Nephron progenitor cell (in vitro differentiated cells): ENCODE measurements at regions not wholly inside any gene's neighbourhood (a gene's known extent, or its start where the extent isn't known, plus 50 kb on each side); places are given as distances from the start of the nearest gene placed in this dataset.

ENCODE experiments used
- DNase-seq: peaks from one replicate; pipeline ENCODE4 v3.0.0; 2021
- H3K27ac Mint-ChIP-seq: 2 replicates; pipeline ENCODE4 v1.8.0; 2021; ENCODE audit warnings: mild to moderate bottlenecking, moderate library complexity, mixed read lengths
- H3K27me3 Mint-ChIP-seq: 2 replicates; pipeline ENCODE4 v1.8.0; 2021; ENCODE audit warnings: mild to moderate bottlenecking, low read depth, mixed read lengths; ENCODE audit not compliant: poor library complexity
- H3K36me3 Mint-ChIP-seq: 2 replicates; pipeline ENCODE4 v1.8.0; 2021; ENCODE audit warnings: low read depth, mixed read lengths
- H3K4me1 Mint-ChIP-seq: 2 replicates; pipeline ENCODE4 v1.8.0; 2021; ENCODE audit warnings: mixed read lengths
- H3K4me3 Mint-ChIP-seq: 2 replicates; pipeline ENCODE4 v1.8.0; 2021; ENCODE audit warnings: mild to moderate bottlenecking, moderate library complexity, mixed read lengths
- H3K9me3 Mint-ChIP-seq: 2 replicates; pipeline ENCODE4 v1.8.0; 2021; ENCODE audit warnings: mild to moderate bottlenecking, moderate library complexity, mixed read lengths
- TF ChIP-seq, protein P1 (sequence below): fragments of 200-600 bp; sonication (generic); IDR thresholded peaks from 2 replicates; pipeline ENCODE4 v1.5.0; 2021; ENCODE audit warnings: antibody characterized with exemption

DNA sequence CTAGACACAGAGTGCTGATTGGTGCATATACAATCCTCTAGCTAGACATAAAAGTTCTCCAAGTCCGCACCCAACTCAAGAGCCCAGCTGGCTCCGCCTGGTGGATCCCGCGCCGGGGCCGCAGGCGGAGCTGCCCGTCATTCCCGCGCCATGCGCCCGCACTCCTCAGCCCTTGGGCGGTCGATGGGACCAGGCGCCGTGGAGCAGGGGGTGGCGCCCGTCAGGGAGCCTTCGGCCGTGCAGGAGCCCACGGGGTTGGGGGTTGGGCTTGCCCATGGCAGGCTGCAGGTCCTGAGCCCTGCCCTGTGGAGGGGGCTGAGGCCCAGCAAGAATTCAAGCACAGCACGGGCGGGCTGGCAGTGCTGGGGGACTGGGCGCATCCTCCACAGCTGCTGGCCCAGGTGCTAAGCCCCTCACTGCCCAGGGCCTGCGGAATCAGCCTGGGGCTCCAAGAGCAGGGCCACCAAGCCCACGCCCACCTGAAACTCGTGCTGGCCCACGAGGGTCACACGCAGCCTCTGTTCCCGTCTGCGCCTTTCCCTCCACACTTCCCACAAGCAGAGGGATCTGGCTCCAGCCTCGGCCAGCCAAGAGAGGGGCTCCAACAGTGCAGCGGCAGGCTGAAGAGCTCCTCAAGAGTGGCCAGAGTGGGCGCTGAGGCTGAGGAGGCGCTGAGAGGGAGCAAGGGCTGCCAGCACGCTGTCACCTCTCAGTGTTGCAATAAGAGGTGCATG is 604.2 kb upstream of the POM121L12 start:
- Mint-ChIP-seq H3K9me3 (peaks cover 7% of the 10 kb centered on the region), H3K36me3 (no peaks in the 10 kb centered on the region), H3K4me1 (no peaks in the 10 kb centered on the region), H3K27me3 (no peaks in the 10 kb centered on the region), H3K4me3 (no peak overlapping the region), H3K27ac (no peak overlapping the region)
- no peak for DNase-seq
- TF ChIP-seq, protein P1, sequence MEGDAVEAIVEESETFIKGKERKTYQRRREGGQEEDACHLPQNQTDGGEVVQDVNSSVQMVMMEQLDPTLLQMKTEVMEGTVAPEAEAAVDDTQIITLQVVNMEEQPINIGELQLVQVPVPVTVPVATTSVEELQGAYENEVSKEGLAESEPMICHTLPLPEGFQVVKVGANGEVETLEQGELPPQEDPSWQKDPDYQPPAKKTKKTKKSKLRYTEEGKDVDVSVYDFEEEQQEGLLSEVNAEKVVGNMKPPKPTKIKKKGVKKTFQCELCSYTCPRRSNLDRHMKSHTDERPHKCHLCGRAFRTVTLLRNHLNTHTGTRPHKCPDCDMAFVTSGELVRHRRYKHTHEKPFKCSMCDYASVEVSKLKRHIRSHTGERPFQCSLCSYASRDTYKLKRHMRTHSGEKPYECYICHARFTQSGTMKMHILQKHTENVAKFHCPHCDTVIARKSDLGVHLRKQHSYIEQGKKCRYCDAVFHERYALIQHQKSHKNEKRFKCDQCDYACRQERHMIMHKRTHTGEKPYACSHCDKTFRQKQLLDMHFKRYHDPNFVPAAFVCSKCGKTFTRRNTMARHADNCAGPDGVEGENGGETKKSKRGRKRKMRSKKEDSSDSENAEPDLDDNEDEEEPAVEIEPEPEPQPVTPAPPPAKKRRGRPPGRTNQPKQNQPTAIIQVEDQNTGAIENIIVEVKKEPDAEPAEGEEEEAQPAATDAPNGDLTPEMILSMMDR = no peak

DNA sequence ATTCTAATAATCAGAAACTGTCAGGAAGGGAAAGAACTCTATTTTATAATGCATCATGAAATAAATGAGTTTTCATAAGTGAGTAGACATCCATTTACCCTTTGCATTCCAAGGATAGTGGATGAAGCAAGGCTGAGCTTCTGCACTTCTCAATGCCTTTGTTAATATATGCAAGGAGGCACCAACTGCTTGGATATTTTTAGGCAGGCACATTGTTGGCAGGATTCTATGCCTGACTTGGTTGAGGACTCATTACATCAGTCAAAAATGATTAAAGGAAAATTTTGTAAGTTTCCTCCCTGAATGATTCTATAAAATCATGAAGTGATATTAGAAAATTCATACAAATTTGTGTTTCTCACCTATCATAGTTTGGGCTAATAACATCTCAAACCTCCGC is 612.2 kb upstream of the POM121L12 start:
- no peak overlapping the region for H3K27ac Mint-ChIP-seq
- no peaks in the 10 kb centered on the region for H3K4me1 Mint-ChIP-seq
- no peaks in the 10 kb centered on the region for H3K9me3 Mint-ChIP-seq
- no peak for DNase-seq
- H3K27me3 Mint-ChIP-seq = no peaks in the 10 kb centered on the region
- no peaks in the 10 kb centered on the region for H3K36me3 Mint-ChIP-seq
- no peak overlapping the region for H3K4me3 Mint-ChIP-seq
- TF ChIP-seq, protein P1 = no peak

DNA sequence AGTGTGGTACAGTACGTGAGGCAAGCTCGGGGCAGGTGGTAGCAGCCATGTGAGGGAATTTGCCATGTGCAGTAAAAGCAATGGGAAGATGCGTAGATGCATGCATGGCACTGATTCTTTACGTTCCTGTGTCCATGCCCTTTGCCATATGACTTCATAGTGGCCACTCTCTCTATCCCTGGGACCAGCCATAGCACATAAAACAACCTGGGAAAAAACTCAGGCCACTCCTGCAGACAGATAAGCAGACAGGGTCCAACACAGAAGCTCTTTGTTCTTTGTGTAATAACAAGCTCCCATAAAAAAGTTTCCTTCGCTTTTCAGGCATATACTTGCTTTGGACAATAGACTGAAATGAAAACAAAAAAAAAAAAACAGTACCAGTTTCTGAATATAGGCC is 622.4 kb upstream of the POM121L12 start:
- Mint-ChIP-seq H3K27me3 (no peaks in the 10 kb centered on the region), H3K9me3 (no peaks in the 10 kb centered on the region), H3K4me3 (no peak overlapping the region), H3K27ac (no peak overlapping the region), H3K36me3 (no peaks in the 10 kb centered on the region), H3K4me1 (no peaks in the 10 kb centered on the region)
- DNase-seq = no peak
- TF ChIP-seq, protein P1 = no peak

DNA sequence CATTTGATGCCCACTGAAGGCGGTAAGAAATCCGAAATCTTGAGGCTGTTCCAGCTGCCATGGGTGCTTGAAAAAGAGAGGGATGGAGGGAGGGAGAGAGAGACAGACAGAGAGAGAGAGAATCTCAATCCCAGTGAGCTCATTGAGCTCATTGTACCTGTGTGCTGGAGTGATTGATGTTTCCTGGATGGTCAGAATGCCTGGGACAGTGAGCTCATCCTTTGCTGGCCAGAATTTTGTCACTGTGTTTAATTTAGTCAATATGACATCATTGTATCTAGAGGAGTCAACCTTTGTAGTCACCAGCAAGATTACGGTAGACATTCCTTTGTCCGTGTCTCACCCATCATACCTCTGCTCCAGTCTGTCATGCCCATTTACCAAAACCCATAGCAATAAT is 625.4 kb upstream of the POM121L12 start:
- Mint-ChIP-seq H3K4me1 (no peaks in the 10 kb centered on the region), H3K4me3 (no peak overlapping the region), H3K27me3 (no peaks in the 10 kb centered on the region), H3K36me3 (no peaks in the 10 kb centered on the region), H3K9me3 (no peaks in the 10 kb centered on the region), H3K27ac (no peak overlapping the region)
- TF ChIP-seq, protein P1 = no peak
- DNase-seq = no peak

DNA sequence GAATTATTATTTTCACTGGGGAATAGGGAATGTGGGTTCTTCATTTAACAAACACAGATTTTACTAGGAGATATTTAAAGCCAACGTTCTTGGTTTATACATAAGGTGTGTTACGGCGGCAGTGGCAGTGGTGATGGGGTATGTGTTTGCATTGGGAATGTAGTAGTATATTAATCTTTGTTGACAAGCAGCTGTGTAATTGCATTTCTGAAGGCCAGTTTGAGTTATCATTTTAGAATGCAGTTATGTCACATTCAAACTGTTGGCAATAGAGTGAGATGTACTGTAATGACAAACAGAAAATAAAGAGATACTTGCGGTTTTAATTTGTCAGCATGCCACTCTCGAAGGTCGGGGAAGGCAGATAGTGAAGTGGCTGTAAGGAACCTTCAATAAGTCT is 628.6 kb upstream of the POM121L12 start:
- no peak for DNase-seq
- TF ChIP-seq, protein P1 = no peak
- Mint-ChIP-seq H3K4me3 (no peak overlapping the region), H3K27me3 (peaks cover 3% of the 10 kb centered on the region), H3K4me1 (no peaks in the 10 kb centered on the region), H3K36me3 (no peaks in the 10 kb centered on the region), H3K27ac (no peak overlapping the region), H3K9me3 (no peaks in the 10 kb centered on the region)

DNA sequence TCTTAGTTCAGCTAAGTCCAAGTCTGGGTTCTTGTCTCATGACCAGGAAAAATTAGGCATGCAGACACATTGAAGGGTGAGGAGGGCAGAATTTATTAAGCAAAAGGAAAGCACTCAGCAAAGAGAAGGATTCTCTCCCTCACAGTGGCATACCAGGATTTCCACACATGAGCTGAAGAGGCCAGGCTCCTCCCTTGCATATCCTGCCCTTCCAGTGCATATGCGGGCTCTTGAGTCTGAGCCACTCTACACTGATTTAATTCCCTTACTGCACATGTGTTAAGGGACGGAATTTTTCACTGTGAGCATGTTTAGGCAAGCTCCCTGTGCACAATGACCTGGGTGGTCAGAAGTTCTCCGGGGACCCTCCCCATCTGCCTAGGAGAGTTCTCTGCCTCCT is 652.7 kb upstream of the POM121L12 start:
- H3K4me1 Mint-ChIP-seq = no peaks in the 10 kb centered on the region

More for the DNA sequence above, 652.7 kb upstream of the POM121L12 start:
- no peak for DNase-seq
- Mint-ChIP-seq H3K36me3 (no peaks in the 10 kb centered on the region), H3K27me3 (peaks cover 4% of the 10 kb centered on the region), H3K4me3 (no peak overlapping the region), H3K9me3 (peaks cover 17% of the 10 kb centered on the region), H3K27ac (no peak overlapping the region)
- TF ChIP-seq, protein P1 = no peak
